H1 (cell line): ENCODE measurements at regions not wholly inside any gene's neighbourhood (a gene's known extent, or its start where the extent isn't known, plus 50 kb on each side); places are given as distances from the start of the nearest gene placed in this dataset.

ENCODE experiments used
- ATF3 ChIP-seq: IDR thresholded peaks from 2 replicates; pipeline ENCODE4 v1.6.1; 2011; ENCODE audit warnings: low read depth, mild to moderate bottlenecking, low read length; ENCODE audit not compliant: insufficient read depth
- CHD7 ChIP-seq: fragments of 300-600 bp; sonication (generic); IDR thresholded peaks from 2 replicates; pipeline ENCODE4 v1.7.1; 2012; ENCODE audit warnings: low read length, moderate library complexity, mild to moderate bottlenecking, inconsistent platforms; ENCODE audit not compliant: insufficient replicate concordance
- CTCF ChIP-seq, 3 experiments: IDR thresholded peaks; 1 replicate in 2 of 3; 2 replicates in 1 of 3; pipeline versions ENCODE4 v1.5.1 to v1.6.1; 2011; ENCODE audit warnings: low read length in 3 of 3, mild to moderate bottlenecking in 3 of 3, inconsistent platforms in 2 of 3, low read depth in 1 of 3, moderate library complexity in 1 of 3; ENCODE audit not compliant: insufficient read depth in 1 of 3; ENCODE audit errors: control extremely low read depth in 1 of 3
- EZH2 ChIP-seq: fragments of 200-600 bp; sonication (generic); IDR thresholded peaks from 2 replicates; pipeline ENCODE4 v1.7.1; 2012; ENCODE audit warnings: low read depth, mild to moderate bottlenecking, moderate library complexity, low read length, inconsistent platforms; ENCODE audit not compliant: severe bottlenecking
- FOSL1 ChIP-seq: IDR thresholded peaks from 2 replicates; pipeline ENCODE4 v1.6.1; 2011; ENCODE audit warnings: mild to moderate bottlenecking, low read depth, low read length, moderate library complexity; ENCODE audit not compliant: insufficient read depth
- MAX ChIP-seq: IDR thresholded peaks from 2 replicates; pipeline ENCODE4 v1.6.1; 2012; ENCODE audit warnings: inconsistent platforms
- POLR2A ChIP-seq, 2 experiments: IDR thresholded peaks; 1 replicate in 1 of 2; 2 replicates in 1 of 2; pipeline ENCODE4 v1.6.1; 2011; ENCODE audit warnings: low read depth in 2 of 2, low read length in 2 of 2, mild to moderate bottlenecking in 2 of 2; ENCODE audit errors: control extremely low read depth in 1 of 2
- POLR2AphosphoS5 ChIP-seq: IDR thresholded peaks from 2 replicates; pipeline ENCODE4 v1.6.1; 2011; ENCODE audit warnings: low read depth, low read length
- RAD21 ChIP-seq, 2 experiments: IDR thresholded peaks in 1 of 2; conservative IDR thresholded peaks in 1 of 2; 2 replicates each; pipeline ENCODE4 v1.6.1; 2011; ENCODE audit warnings: low read depth in 2 of 2, low read length in 2 of 2, improper control_type of control experiment in 1 of 2, inconsistent platforms in 1 of 2, mild to moderate bottlenecking in 1 of 2, moderate library complexity in 1 of 2
- RFX5 ChIP-seq: IDR thresholded peaks from 2 replicates; pipeline ENCODE4 v1.6.1; 2011; ENCODE audit warnings: low read depth, low read length, improper control_type of control experiment, borderline replicate concordance
- SUZ12 ChIP-seq: fragments of 200-600 bp; sonication (generic); IDR thresholded peaks from 2 replicates; pipeline ENCODE4 v1.6.1; 2012; ENCODE audit warnings: mild to moderate bottlenecking, inconsistent platforms, low read length, moderate library complexity, mixed read lengths
- TAF7 ChIP-seq: optimal IDR thresholded peaks from 2 replicates; pipeline ENCODE3; 2011; ENCODE audit warnings: low read depth, mild to moderate bottlenecking, inconsistent platforms, low read length, moderate library complexity, borderline replicate concordance
- YY1 ChIP-seq: IDR thresholded peaks from 2 replicates; pipeline ENCODE4 v1.6.1; 2011; ENCODE audit warnings: low read depth, mild to moderate bottlenecking, low read length

GRCh38 chr10:133025558-133026090 is 62.1 kb upstream of the ADGRA1 start:
- TF ChIP-seq POLR2AphosphoS5: no peak
- TF ChIP-seq EZH2: no peak
- no peak for TF ChIP-seq CTCF (IDR thresholded peaks at IDR 0.05; ENCODE audit: control extremely low read depth in 1 of 3, insufficient read depth in 1 of 3, low read depth in 1 of 3, low read length in 3 of 3)
- TF ChIP-seq FOSL1: no peak
- no peak for TF ChIP-seq TAF7
- no peak for TF ChIP-seq RAD21 (IDR thresholded peaks at IDR 0.05 in 1 of 2, conservative IDR thresholded peaks at IDR 0.05 in 1 of 2; ENCODE audit: low read depth in 2 of 2, low read length in 2 of 2)
- no peak for TF ChIP-seq ATF3
- TF ChIP-seq POLR2A (IDR thresholded peaks at IDR 0.05; ENCODE audit: control extremely low read depth in 1 of 2, low read depth in 2 of 2, low read length in 2 of 2): no peak
- no peak for TF ChIP-seq SUZ12
- TF ChIP-seq YY1: no peak
- TF ChIP-seq CHD7: no peak
- no peak for TF ChIP-seq MAX
- no peak for TF ChIP-seq RFX5
